GF-D8 (cell line): ENCODE measurements at regions not wholly inside any gene's neighbourhood (a gene's known extent, or its start where the extent isn't known, plus 50 kb on each side); places are given as distances from the start of the nearest gene placed in this dataset.

ENCODE experiments used
- DNase-seq: peaks from one replicate; lab custom pipeline; 2025; lab: John Stamatoyannopoulos, UW

DNA sequence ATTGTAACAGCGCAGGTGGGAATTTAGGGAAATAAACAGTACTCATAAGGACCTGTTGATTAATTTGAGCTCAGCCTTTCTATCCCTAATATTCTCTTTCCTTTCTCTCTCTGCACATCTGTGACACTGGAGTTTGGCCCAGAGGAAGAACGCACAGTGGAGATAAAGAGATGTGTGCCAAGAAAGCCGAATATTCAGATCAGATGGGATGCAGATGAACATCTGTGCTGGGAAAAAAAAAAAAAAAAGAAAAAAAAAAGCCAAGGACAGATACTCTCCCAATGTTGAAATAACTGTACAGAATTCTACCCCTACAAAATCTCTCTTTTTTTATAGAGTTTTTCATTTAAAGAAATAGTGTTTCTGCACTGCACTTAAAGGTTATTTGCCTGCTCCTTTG lies 485.4 kb downstream of the KCNJ2 start:
- no peak for DNase-seq

DNA sequence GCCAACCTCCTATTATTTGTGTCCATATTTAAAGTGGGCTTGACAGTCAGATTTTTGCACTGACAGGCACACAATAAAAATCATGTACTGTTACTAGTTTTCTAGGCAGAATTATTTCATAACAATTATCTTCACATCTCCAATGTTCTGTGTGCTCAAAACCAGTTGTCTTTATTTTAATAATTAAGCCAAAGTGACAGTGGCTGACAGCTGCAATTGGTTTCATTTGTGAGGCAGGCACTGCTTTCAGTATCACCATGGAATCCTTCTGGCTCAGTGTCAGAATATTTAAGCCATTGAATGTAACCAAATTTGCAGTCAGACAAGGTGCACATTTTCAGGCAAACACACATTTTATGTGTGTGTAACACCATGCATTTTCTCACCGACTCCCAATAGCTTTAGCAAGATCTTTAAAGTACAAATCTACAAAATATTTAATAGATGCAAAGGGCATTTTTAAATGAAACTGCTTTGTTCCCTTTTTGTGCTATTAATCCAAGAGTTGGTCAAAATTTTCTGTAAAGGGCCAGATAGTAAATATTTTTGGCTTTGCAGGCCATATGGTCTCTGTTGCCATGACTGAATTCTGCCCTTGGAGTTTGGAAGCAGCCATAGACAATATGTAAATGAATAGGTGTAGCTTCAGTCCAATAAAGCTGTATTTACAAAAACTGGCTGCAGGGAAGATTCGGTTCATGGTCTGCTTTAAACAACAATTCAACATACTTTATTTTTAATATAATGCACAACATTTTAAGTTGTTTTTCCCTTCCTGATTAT lies 486.0 kb downstream of the KCNJ2 start:
- no peak for DNase-seq

DNA sequence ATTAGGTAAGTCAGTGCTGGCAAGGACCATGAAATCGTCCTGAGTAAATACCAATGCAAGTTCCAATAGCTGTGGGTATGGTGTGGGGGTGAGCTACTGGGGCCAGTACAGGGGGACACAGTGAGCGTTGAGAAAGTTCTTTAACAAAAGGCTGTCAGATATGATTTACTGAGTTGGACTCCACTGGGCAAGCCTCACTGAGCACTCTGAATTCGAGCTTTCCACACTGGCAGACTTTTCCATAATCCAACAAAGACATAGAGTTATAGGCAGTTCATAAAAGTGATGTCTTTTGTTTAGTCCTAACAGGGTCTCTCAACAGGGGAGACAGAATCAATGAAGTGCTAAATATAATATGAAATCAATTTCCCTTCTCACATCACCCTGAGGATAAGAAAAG lies 489.0 kb downstream of the KCNJ2 start:
- DNase-seq: no peak

DNA sequence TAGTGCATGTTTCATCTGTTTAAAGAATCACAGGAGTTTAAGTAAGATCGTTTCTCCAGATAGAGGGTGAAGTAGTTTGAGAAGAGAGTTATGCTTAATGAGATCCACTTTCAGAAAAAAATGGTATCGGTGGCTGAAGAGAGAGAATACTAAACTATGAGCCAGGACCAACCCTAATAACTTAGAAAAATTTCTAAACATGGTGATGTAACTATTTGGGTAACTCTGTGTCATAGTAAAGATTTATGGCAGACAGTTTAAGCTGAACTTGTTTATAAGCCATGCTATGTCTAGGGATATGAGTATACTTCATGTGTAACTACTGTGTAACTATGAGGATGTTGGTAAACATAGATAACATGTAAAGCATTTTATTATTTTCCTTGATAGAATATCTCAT lies 489.5 kb downstream of the KCNJ2 start:
- DNase-seq: no peak

DNA sequence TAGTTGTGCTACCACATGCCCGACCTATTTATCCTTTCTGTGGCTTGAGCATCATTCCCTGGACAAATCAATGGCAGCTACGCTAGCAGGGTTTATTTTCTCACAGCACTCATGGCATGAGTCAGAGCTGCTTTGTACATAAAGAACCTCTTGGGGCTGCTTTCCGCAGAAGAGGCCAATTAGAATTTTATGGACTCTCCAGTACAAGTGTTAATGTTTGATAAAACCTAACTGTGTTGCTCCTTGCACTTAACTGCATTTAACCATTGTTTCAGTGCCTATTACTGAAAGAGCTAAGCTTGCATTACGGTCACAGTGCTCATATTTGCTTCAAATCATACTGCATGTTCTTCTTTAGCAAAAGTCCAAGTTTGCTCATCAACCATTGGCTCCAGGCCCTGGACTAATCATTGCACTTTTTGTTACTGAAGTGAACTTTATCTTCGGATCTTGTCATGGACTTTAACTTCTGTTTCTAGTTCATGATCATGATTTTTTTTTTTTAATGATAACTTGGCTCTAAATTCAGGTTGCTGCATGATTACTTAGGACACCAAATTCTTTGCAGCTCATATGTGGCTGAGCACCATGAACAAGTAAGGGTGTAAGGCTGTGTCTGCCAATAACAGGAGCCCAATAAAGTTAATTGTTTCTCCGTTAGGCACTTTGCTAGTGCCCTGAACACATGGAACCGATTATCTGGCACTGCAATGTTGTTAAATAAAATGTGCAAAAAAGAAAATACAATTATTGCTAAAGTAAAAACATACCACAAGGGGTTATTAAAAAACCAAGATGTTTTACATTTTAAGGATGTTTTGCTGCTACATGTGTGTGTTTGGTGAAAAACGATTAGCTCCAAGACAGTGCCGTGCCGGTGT lies 492.2 kb downstream of the KCNJ2 start:
- no peak for DNase-seq

DNA sequence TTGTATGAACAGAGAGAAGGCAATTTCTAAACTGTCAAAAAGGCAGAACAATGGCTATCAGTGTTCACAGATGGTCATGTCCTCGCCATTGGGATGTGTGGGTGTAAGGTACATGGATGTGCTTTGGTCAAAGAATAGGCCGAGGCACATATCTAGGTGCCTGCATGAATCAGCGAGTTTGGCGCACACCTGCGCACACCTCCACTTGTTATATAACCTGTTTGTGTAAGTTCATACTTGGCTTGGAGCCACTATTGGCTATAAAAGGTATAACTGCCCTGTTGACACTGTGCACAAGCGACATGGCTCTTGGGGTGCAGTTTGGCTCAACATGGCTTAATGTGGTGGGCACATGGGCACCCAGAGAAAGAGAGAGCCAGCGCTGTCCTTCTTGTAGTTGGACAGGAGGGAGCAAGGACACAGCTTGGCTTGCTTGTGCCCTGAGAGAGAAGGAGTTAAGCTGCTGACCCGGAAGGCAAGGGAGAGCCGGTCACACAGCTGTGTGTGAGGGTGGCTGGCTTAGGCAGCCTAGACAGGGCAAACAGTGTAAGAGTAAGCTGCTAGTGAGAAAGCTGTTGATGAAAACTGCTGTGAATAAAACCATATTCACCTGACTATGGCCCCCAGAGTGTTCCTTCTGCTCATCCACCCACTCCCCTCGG lies 499.1 kb downstream of the KCNJ2 start:
- no peak for DNase-seq

DNA sequence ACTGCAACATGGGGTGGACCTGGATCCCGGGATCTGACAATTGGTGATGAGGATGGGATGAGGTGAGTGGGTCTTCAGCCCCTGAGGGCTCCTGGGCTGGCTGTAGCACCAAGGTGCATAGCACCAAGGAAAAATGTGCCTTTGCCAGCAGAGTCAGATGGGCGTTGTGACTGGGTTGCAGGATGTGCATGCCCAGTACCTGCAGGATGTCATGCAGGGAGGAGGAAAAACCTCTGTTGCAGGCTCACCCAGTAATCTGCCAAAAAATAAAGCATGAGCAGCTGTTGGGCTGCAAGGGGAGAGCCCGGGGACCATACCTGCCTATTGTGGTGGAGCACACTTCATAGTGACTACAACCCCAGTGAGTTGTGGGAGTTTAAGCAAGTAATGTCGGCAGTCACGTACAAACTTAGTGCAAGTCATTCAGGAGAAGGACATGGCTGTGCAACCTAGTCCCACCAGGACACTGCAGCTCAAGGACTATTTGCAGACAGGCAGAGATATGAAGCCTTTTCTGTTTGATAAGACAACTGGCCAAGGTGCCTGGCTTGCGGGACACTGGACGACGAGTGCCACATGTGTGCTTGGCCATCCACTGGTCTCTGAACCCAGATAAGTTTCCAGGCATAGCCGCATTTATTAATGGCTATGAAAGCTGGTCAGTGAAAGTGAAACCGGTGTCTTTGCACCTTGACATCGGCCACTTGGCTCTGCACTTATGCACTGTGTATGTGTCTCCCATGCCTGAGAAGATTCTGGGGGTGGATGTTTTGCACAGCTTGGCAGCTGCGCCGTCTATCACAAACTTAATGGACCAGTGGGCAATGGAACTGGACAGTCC lies 499.8 kb downstream of the KCNJ2 start:
- no peak for DNase-seq

DNA sequence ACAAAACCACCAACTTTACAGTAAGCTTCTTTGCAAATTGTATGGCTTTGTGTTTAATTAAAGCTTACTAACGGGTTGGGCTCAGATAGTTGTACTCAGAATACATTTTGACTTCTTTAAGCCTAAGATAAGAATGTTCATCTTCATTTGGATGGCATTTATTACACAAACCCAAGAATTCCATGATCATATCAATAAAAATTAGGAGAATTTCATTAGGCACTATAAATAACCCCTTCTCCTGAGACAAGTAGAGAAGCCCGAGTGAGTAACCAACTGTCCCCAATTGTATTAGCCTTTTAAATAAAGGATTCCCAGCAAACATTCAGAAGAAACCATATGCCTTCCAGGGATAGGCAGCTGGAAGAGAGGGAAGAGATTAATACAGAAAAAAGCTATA lies 504.7 kb downstream of the KCNJ2 start:
- DNase-seq: no peak

DNA sequence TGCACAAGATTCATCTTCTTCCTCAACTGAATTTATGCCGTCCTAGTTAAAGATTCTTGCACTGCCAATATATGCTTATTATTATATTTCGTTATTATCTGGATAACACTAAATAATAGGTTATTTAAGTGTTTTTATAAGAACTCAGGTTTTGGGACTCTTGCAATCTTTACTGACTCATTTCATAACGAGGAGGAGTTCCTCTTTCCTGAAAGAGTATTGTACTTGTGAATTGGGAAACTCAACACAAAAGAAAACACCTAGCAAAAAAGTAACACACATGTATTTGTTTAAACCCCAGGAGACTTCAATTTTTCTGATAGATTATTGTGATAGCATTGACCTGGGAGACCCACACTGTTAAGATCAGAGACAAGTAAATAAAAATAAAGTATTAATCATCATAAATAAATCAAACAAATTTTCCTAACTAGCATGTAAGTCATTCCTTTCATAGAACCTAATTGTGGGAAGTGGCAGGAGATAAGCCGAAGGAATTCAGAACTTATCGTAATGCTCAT lies 505.8 kb downstream of the KCNJ2 start:
- DNase-seq: no peak

DNA sequence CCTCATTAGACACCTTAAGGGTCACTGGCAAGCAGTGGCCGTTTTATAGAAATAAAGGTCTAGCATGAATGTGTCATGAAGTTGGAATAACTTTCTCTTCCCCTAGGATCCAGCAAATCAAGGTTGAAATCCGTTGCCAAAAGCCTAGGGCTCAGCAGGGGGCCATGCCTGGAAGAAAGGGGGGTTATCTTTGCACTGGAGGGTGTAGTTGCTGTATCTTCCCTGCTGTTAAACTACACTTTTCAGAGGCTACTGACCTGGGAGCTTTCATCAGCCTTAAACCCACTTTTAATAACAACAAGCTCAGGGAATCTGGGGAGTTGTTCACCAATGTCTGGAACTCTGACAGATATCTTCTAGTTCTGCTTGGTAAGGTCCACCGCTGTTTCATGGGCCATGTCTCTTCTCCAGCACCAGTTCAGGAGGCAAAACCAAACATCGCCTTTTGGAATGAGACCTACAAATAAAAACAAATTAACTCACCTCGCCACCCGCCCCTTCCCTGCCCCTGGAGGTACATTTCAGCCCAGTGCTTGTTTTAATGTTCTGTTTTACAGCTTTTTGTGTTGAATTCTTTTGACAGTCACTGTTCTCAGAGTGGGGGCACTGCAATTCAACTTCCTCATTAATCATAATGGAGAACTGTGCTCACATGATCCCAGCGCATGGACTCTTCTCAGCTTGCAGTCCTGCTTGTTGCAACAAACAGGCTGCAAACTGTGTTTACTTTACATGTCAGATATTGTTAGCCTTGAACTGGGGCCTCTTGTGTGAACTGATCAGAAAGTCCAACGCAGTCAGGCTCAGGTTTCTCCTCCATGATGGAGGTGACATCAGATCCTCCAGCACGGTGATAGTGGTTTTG lies 508.7 kb downstream of the KCNJ2 start:
- no peak for DNase-seq

DNA sequence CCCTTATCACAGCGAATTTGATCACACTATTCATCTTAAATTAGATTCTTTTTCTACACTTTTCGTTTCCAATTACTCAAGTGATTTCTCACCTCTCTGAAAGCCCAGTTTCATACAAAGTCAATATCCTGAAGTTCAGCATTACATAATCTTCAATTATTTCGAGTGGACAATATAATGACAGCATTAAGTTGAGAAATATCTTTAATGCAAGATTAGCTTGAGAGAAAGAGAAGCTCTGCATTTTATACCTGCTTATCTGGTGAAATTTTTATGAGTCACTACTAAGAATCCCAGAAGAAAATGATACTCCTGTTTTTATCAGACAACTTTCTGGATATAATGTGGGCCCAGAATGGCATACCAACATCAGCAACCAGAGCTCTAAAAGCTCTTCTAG lies 509.6 kb downstream of the KCNJ2 start:
- DNase-seq: no peak

DNA sequence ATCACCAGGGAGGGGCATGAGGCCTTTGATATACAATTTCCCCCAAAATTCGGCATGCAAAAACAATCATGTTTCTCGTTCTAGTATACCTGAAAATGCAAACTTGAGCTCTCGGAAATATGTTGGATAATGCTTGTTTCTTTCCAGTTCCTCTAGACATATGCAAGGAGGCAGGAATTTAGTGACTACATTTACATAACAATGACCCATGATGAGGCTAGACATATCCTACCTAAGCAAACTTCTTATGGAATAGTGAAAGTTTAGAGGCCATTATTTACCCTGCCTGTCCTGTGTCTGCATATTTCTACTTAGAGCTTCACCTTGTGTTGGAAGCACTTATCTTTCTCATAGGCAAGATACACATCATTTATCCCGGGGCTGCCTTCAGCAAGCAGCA lies 514.6 kb downstream of the KCNJ2 start:
- DNase-seq: no peak

DNA sequence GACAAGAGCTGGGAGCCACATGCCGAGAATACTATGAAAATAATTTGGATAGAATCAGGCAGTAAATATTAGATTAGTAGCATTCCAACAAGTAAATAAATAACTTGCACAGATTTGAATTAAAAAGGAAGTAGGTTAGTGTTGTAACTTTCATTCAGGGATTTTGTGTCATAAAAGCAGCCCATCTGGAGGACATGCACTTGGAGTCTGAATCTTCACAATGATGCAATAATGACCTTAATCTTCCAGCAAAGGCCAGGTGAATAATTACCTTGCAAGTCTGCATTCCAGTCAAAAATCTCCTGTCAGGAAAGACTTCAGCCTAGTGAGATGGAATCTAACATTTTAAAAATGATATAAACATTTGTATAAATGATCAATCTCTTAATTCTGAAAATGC lies 518.1 kb downstream of the KCNJ2 start:
- DNase-seq: no peak

DNA sequence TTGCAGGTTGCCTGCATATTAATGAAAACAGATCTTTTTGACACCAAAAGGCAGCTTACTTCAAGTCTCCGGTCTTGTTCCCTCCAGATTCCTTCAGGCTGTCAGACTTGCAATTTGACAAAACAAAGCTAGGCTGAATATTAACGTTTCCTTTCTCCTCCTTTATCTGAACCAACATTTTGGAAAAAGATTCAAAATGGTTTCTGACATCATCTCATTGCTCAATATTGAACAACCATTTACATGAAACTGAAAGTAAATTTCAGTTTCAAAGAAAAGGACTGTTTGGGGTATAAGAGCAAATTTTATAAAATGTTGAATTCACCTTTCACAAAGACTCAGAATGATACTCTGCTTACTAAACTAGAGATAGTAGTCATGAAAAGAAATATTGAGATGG lies 521.8 kb downstream of the KCNJ2 start:
- no peak for DNase-seq

DNA sequence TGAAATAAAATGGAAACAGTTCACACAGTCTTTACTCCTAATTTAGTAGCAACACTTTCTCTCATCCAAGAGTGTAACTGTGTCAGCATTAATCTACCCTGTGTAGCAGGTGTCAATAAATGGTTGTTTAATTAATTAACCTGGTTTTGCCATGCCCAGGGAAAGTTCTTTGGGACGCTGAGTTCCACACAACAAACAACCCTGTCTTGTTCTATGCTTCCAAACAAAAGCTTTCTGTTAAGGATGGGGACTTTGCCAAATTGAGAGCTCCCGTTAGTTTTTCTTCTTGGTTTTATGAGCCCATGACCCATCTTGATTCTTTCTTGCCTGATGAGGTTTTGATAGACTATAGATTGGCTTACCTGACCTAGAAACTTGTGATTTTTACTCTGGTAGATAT lies 530.1 kb downstream of the KCNJ2 start:
- DNase-seq: no peak

DNA sequence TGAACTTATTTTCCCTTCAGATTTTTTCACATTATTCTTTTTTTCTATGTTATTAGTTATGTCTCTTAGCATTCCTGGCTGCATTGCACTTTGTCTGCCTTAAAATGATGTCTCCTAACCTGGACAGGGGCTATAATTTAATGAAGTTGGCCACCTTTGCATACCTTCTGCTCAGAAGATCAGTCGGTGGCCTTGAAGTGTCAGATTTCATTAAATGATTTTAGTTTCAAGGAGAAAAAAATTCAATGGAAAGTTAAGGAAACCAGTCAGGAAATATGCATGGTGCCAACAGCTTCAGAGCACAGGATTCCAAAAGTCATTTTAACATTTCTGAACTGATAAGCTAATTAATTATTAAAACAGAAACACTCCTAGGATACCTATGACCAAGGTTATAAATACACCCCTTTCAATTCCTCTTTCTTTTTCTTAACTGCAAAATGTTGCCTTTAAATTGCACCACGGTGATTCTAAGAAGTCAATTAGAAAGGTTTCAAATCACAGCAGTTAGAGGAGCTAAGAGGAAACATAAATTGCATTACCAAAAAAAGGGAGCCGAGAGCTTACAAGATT lies 533.4 kb downstream of the KCNJ2 start:
- DNase-seq: no peak

DNA sequence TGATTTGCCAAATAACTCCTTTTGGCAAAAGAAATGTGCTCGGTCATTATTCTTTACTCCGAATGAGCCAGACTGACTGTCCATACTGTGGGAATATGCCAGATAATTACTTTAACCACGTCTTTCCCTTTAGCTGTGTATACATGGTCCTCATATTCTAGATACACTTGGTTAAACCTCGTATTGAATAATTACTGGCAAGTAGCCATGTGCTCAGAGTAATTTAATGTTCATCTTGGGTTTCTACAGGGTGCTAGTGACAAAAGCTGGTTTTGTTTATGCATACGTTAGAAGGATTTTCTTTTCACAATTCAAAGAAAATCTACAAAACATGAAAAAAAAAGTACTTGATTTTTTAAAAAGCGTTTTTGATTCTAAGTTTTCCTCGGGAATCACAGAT lies 540.3 kb downstream of the KCNJ2 start:
- DNase-seq: no peak

DNA sequence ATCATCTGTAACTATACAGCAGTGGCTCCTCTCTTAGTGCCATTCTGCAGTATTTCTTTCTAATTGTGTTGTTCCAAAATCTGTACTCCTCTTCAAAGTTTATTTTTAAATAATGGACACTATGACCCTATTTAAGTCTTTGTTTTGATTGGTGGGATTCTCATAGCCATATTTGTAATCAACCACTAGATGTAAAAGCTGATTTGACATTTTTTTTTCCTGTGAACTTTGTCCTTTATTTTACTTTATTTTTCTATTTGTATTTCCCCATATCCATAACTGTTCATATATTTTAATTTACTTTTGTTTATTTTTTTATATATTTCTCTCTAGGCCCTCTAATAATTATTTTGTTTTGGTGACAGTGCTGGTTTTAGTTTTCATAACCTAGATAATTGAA lies 544.4 kb downstream of the KCNJ2 start:
- no peak for DNase-seq

DNA sequence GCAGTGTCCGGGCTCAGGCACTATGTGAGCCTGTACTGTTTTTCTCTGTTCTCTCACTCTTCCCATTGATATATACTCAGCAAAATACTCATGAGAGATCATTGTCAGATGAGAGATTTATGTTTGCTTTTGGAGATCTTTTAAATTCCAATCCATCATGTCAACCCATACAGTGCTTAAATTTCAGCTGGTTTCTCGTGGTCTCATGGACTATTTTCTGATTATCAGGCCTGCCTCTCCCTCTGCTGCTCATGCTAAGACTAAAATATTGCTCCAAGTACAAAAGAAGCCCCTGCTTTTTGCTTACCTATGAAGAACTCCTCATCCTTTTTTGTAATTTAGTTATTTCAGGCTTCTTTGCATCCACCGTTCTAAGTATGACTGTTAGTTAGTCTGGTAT lies 547.2 kb downstream of the KCNJ2 start:
- DNase-seq: no peak

DNA sequence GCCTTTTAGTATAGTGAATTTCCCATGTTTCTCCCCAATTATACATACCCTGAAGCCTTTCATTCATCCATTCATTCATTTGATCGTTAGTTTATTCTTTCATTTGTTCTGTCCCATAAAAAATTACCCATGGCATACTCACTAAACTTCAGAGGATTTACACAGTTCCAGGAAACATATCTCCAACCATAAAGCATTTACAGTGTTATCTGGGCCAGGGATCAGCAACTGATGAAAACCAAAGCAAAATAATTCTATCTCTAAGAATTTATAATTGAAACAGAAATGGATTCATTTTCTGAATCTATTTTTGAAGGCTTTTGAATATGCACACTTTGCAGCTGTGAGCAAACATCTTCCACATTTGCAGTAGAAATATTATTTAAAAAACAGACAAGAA lies 547.7 kb downstream of the KCNJ2 start:
- DNase-seq: no peak
